CD4-positive, alpha-beta T cell treated with Interleukin-17A for 4 hours (primary cell): ENCODE measurements at regions not wholly inside any gene's neighbourhood (a gene's known extent, or its start where the extent isn't known, plus 50 kb on each side); places are given as distances from the start of the nearest gene placed in this dataset.
"Not testable (repeated sequence)": the region's sequence is repeated elsewhere in the genome, so short reads cannot be mapped to it uniquely, and the experiment has no call there.

ENCODE experiments used
- DNase-seq: peaks from one replicate; pipeline ENCODE4 v3.0.0-alpha.2; 2020; ENCODE audit warnings: mixed read lengths

DNA sequence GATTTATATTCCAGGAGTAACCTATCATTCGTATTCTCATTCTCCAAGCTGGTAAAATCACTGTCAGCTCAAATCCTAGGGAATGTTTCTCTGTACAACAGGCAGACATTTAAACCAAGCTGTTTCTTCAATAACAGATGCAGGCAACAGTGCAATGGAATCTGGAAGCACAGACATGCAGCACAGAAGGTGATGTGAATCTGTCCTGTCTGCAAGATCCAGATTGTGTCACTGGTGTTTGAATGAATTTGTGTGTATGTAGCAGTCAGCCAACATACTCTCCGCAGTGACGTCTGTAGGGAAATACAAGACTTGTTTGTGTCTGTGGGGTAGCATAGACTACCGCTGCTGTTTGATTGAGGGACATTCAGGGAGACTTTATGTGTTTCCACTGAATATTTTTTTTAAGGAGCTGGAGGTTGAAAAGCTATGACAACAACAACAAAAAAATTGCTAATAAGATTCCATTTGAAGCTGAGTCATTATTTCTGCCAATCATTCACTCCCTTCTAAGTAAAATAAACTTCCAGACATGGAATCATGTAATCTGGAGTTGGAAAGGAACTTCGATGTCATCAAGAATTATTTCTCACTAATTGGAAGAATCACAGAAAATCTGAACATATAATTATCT is 122.9 kb upstream of the MYO3A start:
- no peak for DNase-seq

DNA sequence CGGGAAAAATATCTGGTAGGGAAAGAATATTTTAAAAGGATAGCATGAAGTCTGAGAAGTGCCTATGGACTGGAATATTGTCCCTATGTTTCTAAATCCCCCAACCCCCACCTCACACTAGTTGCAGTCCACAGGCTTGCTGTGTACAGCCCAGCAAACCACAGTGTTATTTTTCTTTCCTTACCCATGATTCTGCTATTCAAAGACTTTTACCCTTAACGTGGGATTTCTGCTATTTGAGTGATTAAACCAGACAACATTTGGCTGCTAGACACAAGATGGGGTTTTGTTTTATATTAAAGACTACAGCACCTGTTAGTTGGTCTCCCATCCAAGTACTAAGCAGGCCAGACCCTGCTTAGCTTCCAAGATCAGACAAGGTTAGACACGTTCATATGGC is 120.5 kb upstream of the MYO3A start:
- no peak for DNase-seq

DNA sequence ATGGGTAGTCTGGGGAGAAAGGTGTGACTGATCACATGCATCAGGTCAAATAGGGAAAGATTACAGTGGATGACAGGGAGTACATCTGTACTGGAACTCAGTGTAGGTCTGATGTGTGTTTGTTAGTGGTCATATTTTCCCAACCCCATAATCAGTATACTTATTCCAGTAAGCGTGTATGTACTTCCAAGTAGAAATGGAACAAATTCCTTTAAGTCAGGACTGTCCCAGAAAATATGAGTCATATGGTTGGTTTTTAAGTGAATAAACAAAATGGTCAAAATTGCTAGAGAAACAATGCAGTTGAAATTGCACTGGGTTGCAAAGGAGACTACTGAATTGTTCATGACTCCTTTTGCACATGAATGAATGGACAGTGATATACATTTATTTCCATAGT is 118.8 kb upstream of the MYO3A start:
- DNase-seq = no peak

DNA sequence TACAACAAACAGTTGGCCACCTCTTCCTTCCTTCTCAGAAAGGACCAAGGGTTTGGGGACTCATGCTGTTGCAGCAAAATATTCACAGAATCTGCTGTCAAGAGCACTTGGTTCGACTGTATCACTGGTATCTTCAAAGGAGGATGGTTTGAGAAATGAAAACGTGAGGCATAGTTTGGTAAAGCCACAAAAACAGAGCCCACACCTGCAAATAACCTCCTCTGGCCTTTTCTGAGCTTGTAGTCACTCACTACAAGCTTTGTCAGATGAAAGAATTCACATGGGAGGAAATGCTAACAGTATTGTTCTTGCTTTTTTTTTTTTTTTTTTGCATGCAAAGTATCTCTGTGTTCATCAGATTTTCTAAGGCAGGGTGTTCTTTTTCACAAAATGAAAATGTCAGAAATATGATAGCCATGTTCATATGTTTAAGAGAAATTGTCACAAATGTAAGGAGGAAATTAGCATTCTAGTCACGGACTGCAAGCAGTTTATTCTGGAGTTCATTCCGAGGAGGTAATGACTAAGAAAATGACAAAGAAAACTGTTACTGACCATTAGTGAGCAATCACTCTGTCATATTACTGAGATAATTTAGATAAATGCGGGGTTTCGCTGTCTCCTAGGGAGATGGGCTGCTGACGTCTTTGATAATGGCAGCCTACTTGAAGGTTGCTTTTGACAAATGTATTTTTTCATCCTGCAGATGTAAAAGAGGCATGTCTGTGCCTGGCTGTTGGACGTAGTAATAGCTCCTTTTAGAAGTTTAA is 117.8 kb upstream of the MYO3A start:
- DNase-seq = no peak

DNA sequence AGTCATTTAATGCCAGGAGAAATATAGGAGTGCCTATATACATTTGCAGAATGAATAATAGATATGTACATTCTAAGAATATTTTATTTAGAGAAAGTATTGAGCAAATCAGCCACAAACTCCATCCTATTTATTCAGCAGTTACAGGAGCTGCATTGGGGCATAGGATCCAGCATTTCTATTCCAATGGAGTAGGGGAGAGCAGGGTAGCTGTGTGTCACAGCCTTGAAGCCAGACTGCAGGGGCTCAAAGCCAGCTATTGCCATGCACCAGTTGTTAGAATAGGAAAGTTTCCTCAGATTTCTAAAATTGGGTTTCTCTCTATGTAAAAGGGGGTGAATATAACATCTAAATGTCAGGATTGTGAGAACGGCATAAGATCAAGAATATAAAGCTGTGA is 116.8 kb upstream of the MYO3A start:
- DNase-seq = no peak

DNA sequence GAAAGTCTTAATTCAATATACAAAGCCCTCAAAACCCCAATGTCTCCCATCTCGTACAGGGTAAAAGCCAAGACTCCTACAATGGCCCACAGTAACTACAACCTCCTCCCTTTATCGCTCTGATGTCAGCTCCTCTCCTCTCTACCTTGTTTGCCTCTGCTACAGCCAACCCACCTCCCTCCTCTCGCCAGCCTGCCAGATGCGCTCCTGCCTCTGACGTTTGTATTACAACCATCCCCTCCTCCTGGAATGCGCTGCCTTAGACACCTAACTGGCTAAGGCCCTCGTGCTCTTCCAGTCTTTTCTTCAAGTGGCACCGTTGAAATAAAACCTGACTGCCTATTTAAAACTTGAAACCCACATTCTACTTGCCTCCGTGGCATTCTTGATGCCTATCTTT is 115.3 kb upstream of the MYO3A start:
- DNase-seq = no peak

DNA sequence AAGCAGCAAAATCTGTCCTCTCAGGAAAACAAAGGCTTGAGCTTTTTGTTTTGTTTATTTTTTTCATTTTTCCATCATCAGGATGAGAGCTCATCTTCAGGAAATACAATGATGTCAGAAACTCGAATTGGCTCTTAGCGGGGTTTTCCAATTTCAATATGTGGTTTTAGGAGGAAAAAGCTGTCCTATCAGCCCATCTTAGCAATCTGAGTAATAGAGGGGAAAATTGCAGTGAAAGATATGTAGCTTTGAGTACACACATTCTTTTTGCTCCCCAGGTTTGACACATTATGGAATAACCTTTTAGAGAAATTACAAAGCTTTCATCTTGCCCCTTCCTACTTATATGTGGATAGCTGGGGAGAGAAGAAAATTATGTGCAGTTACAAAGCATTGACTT is 113.6 kb upstream of the MYO3A start:
- no peak for DNase-seq

DNA sequence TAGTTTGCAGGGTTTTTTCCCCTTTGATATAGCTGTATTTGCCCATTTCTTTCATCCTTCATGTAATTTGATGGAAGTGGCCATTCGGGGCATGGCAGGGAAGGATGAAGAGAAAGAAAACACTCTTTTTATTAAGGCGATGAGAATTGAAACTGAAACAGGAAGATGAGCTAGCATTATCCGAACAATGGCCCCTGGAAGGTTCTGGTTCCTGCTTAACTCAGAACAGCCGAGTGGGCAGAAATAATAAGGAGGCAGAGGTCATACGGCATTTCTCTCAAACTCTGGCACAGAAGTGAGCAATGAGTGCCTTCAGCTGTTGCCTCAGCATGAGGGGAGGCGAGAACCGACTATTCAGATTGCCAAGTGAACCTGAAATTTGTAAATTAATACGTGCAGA is 113.2 kb upstream of the MYO3A start:
- DNase-seq = no peak

DNA sequence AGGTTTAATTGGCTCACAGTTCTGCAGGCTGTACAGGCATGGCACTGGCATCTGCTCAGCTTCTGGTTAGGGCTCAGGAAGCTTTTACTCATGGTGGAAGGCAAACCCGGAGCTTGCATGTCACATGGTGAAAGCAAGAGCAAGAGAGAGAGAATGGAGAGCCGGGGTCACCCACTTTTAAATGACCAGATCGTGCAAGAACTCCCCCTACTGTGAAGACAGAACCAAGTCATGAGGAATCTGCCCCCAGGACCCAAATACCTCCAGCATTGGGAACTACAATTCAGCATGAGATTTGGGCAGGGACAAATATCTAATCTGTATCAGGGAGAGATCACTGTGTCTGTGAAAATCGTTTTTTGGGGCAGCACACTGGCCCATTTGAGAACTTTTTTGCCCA is 110.0 kb upstream of the MYO3A start:
- no peak for DNase-seq

DNA sequence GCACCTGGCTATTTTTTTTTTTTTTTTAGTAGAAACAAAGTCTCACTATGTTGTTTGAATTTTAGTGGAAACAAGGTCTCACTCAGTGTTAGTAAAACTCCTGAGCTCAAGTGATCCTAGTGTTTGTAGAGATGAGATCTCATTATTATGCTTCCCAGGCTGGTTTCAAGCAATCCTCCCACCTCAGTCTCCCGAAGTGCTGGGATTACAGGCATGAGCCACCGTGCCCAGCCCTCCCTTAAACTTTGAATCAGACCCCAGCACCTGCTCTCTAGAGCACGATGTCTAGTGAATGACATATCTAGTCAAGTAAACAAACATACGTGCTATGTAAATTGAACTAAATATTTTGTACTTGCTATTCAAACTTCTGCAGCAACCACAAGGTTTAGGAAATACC is 105.6 kb upstream of the MYO3A start:
- DNase-seq = no peak

DNA sequence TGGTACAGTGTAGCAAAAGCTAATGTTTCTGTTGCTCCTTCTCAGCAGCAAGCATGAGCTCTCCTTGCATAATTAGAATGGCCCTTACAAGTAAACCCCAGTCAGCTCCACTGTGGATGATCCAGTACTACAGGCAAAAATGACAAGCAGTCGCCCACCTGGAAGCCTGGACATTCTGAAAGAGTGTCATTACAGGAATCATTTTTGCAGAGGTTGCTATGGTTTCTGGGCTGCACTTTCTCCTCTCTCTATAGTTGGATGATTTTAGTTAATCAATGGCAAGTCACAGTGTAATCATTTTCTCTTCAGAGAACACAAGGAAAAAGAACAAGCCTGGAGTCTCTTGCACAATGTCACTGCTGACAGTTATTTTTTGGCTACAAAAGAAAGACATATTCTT is 102.9 kb upstream of the MYO3A start:
- DNase-seq = no peak

DNA sequence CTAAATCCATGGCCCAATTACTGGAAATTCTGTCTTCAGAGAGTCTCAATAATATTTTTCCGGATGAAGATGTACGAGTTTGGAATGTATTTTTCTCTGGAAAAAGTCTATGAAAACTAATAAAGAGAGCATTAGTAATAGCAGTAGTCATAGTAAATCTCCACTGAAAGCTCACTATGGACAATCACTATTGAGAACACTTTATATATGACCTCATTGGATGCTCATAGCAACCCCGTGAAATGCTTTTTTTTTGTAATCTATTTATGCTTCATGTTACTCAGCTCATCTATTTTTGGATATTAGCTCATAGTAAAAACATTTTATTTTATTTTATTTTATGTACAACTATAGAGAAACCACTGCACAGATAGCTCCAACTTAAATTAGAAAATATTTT is 94.3 kb upstream of the MYO3A start:
- no peak for DNase-seq

DNA sequence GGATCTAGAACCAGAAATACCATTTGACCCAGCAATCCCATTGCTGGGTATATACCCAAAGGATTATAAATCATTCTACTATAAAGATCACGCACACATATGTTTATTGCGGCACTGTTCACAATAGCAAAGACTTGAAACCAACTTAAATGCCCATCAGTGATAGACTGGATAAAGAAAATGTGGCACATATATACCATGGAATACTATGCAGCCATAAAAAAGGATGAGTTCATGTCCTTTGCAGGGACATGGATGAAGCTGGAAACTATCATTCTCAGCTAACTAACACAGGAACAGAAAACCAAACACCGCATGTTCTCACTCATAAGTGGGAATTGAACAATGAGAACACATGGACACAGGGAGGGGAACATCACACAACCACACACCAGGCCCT is 93.2 kb upstream of the MYO3A start:
- DNase-seq = not testable (repeated sequence)

DNA sequence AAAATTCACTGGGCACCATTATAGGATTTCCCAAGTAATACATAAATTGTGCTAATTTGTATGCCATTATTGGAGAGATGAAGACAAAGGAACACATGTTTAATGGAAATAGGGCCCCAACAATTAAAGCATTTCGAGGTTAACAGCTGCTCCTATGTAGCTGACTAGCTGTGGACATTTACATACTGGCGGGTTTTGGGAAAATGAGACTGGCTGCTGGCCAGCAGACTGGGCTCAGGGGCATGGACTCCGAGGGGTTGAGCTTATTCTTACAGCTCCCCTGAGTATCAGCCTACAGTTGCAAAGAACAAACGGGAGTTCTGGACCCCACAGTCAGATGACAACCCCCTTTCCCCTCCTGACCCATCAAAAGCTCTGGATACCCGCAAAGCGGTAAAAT is 91.9 kb upstream of the MYO3A start:
- DNase-seq = no peak

DNA sequence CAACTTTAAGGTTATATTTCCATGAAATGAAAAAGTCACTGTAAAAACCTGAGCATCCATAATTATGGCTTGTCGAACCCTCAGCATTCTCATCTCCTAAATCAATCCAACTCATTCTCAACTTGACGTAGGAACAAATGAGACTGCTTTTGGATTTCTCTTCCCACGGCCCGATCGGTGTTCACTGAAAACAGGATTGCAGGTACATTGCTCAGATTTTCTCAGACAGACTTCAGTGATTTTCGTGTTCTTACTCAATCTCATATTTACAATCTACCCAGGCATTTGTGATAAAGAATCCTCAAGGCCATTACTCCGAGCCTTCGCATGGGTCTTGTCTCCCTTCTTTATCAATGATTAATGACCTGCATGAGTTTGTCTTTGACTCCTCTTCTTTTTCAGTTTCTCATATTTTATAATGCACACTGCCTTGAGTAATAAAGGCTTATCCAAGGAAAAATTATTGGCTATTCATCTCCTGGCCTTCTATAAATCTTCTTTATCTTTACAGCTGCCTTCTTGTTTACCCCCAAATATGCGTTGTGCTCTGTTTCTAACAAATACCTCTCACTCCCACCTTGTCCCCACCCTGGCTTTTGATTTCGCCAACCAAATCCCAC is 90.4 kb upstream of the MYO3A start:
- DNase-seq = no peak

DNA sequence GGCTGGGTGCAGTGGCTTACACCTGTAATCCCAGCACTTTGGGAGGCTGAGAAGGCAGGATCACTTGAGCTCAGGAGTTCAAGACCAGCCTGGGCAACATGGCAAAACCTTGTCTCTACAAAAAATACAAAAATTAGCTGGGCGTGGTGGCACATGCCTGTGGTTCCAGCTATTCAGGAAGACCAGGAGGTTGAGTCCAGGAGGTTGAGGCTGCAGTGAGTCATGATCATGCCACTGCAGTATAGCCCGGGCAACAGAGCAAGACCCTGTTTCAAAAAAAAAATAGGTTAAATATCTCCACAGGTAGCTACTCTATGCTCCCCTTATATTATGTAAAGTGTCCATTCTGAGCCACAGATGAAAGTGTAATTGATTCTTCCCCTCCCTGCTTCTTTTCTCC is 89.3 kb upstream of the MYO3A start:
- DNase-seq = not testable (repeated sequence)

DNA sequence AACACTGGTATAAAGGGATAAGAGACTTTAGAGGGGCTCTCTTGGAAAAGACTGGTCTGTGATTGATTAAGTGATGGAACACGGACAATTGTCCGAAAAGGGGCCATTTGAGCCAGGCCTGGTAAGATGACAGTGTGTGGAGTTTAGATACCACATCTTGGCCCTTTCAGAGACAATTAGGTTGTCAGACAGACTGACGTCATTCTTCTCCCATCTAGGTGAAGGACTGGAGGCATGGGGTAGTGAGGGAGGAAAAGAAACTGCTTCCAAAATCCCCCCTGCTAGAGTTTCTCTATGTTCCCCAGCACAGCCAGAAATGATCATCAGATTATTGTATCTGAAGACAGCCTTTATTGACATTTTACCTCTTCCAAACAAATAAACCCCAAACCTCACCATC is 84.8 kb upstream of the MYO3A start:
- no peak for DNase-seq

DNA sequence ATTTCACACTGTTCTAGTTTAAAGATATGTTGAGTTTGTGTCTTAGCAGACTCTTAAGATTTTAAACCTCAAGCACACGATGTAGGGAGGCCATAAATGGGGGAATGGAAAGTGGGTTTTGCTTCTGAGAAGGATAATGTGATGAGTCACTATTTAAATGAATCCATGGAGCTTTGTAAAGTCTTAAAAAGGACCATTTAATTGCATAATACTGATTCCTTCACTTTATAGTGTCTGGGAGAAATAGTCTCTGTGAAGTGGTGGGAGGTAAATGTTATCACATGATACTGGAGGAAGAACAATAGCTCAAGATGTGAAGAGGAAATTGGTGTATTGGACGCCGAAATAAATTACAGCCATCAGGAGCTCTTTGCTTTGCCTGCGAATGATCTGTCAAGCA is 84.0 kb upstream of the MYO3A start:
- no peak for DNase-seq

DNA sequence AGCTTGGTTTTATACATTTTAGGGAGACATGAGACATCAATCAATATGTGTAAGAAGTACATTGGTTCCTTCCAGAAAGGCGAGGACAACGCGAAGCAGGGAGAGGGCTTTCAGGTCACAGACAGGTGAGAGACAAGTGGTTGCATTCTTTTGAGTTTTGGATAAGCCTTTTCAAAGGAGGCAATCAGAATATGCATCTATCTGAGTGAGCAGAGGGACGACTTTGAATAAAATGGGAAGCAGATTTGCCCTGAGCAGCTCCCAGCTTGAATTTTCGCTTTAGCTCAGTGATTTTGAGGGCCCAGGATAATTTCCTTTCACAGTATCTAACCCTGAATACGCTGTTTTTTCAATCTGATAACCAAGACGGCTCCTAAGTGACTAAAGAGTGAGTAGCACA is 82.5 kb upstream of the MYO3A start:
- no peak for DNase-seq

DNA sequence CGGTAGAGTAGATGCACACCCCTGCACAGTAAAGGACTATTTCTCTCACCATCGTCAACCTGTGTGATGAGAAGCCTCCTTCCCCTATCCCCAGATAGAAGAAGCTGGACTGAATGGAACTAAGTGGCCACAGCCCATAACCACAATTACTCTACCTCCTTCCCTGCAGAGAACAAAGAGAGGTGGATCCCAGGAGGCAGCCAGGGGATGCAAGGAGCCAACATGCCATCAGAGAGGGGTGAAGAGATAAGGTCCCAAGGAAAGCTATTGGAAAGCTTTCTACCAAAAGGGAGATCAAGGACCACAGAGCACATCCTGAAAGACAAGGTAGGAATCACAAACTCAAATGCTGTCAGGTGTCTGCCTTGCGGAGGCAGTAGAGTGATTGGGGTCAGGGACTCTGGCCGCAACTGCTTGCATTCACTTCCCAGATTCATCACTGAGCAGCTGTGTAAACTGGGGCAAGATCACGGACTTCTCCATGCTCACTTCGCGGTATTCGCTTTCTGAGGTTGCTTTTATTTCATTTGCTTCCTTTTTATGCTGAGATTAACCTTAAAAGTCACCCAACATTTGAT is 81.6 kb upstream of the MYO3A start:
- DNase-seq = no peak

DNA sequence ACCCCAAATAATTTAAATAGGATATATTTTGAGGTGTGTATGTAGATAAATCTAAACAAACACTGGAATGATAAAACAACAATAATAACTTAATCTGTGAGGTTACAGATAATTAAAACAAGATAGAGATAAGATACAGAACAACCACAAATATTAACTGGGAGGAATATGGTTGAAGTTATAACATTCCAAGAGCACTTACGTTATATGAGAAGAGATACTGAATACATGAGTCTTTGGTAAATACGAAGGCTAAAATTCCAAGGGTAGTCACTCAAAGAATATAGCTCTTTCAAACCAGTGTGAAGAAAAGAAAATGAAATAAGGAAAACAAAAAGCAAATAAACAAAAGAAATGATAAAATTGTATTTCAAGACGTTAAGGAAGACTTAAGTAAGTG is 76.0 kb upstream of the MYO3A start:
- DNase-seq = no peak

DNA sequence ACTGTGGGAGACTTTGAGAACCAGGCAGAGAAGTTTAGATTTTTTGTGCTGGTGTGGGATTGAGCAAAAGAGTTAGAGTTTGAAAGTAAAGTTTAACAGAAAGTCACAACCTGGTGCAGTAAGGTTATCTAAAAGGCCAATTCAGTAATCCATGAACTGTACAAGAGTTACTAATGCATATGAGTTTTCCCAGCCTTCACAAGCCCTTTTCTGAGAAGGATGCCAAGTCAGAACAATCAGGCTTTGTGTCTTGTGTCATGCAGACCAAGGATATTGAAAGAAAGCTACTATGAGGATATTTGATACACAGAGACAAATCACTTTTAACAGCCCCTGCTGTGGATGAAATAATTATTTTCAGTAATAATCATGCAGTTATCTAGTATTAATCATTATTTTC is 68.8 kb upstream of the MYO3A start:
- DNase-seq = no peak

DNA sequence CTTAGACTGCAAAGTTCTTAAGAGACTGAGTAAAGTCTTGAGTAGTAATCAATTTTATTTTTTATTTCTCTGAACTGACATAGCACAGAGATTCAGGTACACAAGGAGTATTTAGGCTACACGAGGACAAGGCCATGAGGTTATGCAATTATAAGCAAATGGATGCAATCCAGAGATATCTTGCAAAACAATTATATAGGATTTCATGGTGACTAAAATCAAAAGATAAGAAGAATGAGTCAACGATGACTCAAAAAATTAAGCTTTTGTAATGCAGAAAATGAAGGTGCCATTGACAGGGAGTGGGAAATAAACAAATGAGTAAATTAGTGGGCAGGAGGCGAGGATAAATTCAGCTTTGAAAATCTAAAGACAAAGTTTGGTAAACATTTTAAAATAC is 66.7 kb upstream of the MYO3A start:
- DNase-seq = no peak

DNA sequence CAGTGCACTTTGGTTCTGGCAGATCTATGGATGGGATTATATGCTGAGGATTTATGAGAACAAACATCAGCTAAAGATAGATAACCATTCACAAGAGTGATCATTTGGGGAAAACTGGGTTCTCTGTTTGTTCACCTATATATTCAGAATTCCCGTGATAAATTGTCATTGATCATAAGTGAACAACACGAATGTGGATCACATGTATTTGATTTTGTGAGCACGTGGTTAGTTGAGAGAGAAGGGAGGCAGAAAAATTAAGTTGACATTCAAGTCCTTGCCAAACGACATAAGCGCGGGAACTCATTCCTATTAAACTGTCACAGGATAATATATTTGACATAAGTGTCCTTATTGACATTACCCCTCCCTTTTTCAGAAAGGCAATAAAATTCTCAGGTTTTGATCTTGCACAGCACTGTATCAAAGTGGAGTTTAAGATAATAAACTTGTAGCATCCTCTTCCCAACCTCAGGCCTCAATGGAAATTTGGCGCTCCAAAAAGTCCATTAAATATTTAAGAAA is 64.9 kb upstream of the MYO3A start:
- no peak for DNase-seq
